Calu3 (cell line): ENCODE measurements at regions not wholly inside any gene's neighbourhood (a gene's known extent, or its start where the extent isn't known, plus 50 kb on each side); places are given as distances from the start of the nearest gene placed in this dataset.

Source experiments
- BruUV-seq: library from RNA; stranded (reverse); fragments of 400-500 nt; replicated peaks from 2 replicates; lab custom pipeline; 2021; lab: Mats Ljungman, UMichigan
- CTCF ChIA-PET: fragments of 300-600 bp; sonication (Branson Sonifier 250); formaldehyde crosslinking; loops from one replicate; lab custom pipeline; 2022; ENCODE audit warnings: antibody characterized with exemption; lab: Charles Lee
- DNase-seq: peaks from one replicate; pipeline ENCODE4 v3.0.0; 2022
- H3K27ac Mint-ChIP-seq: one replicate; pipeline ENCODE4 v1.8.0; 2022; ENCODE audit warnings: mixed read lengths; ENCODE audit not compliant: unreplicated experiment
- H3K27me3 Mint-ChIP-seq: one replicate; pipeline ENCODE4 v1.8.0; 2022; ENCODE audit warnings: mixed read lengths; ENCODE audit not compliant: unreplicated experiment
- H3K36me3 Mint-ChIP-seq: one replicate; pipeline ENCODE4 v1.8.0; 2022; ENCODE audit warnings: mild to moderate bottlenecking, moderate library complexity, mixed read lengths; ENCODE audit not compliant: insufficient read depth, unreplicated experiment
- H3K4me1 Mint-ChIP-seq: one replicate; pipeline ENCODE4 v1.8.0; 2022; ENCODE audit warnings: mild to moderate bottlenecking, low read depth, mixed read lengths; ENCODE audit not compliant: unreplicated experiment
- H3K4me3 Mint-ChIP-seq: one replicate; pipeline ENCODE4 v1.8.0; 2022; ENCODE audit warnings: mild to moderate bottlenecking, low read depth, moderate library complexity, mixed read lengths; ENCODE audit not compliant: unreplicated experiment
- H3K9me3 Mint-ChIP-seq: one replicate; pipeline ENCODE4 v1.8.0; 2022; ENCODE audit warnings: low read depth, mixed read lengths; ENCODE audit not compliant: unreplicated experiment
- CTCF ChIP-seq: fragments of 200-600 bp; IDR thresholded peaks from one replicate; pipeline ENCODE4 v1.8.0; 2022; ENCODE audit warnings: antibody characterized with exemption; ENCODE audit not compliant: unreplicated experiment
- intact Hi-C: fragments of 100-400 bp; cut with micrococcal nuclease; formaldehyde crosslinking; loops from one replicate; pipeline ENCODE4 v1.10.0; 2022; ENCODE audit not compliant: unreplicated experiment

- Mint-ChIP-seq H3K27me3 (no peaks in the 10 kb centered on the region), H3K36me3 (no peaks in the 10 kb centered on the region), H3K9me3 (peaks cover 2% of the 10 kb centered on the region), H3K27ac (no peak overlapping the region), H3K4me1 (peaks cover 8% of the 10 kb centered on the region), H3K4me3 (no peak overlapping the region)
- intact Hi-C loops, result no loop called here
- no peak for DNase-seq
- CTCF ChIA-PET, result no interaction called here
- no peak for TF ChIP-seq CTCF
- no TSS peak for BruUV-seq
Observed at GRCh38 chrX:44042751-44043150, 69.6 kb upstream of the NDP start.

- no TSS peak for BruUV-seq
- Mint-ChIP-seq H3K4me1 (peaks cover 8% of the 10 kb centered on the region), H3K36me3 (no peaks in the 10 kb centered on the region), H3K27me3 (no peaks in the 10 kb centered on the region), H3K4me3 (no peak overlapping the region), H3K27ac (no peak overlapping the region), H3K9me3 (peaks cover 2% of the 10 kb centered on the region)
- DNase-seq, result no peak
- TF ChIP-seq CTCF, result no peak
- intact Hi-C loops, result no loop called here
- CTCF ChIA-PET, result no interaction called here
Observed at GRCh38 chrX:44042116-44042515, 68.9 kb upstream of the NDP start.

- no peak overlapping the region for H3K4me3 Mint-ChIP-seq
- CTCF ChIA-PET, result no interaction called here
- intact Hi-C loops, result no loop called here
- no peaks in the 10 kb centered on the region for H3K36me3 Mint-ChIP-seq
- DNase-seq, result no peak
- no peak overlapping the region for H3K27ac Mint-ChIP-seq
- peaks cover 2% of the 10 kb centered on the region for H3K9me3 Mint-ChIP-seq
- peaks cover 15% of the 10 kb centered on the region for H3K4me1 Mint-ChIP-seq
- no TSS peak for BruUV-seq
- H3K27me3 Mint-ChIP-seq, result no peaks in the 10 kb centered on the region
- TF ChIP-seq CTCF, result no peak
Observed at GRCh38 chrX:44040406-44040805, 67.2 kb upstream of the NDP start.

GRCh38 chrX:44039556-44039955 lies 66.4 kb upstream of the NDP start:
- Mint-ChIP-seq H3K4me1 (peaks cover 15% of the 10 kb centered on the region), H3K36me3 (no peaks in the 10 kb centered on the region), H3K27ac (no peak overlapping the region), H3K9me3 (peaks cover 2% of the 10 kb centered on the region), H3K4me3 (no peak overlapping the region), H3K27me3 (no peaks in the 10 kb centered on the region)
- intact Hi-C loops, result no loop called here
- TF ChIP-seq CTCF, result no peak
- CTCF ChIA-PET, result no interaction called here
- no peak for DNase-seq
- no TSS peak for BruUV-seq
